ENCODE measurements at regions not wholly inside any gene's neighbourhood (a gene's known extent, or its start where the extent isn't known, plus 50 kb on each side); places are given as distances from the start of the nearest gene placed in this dataset.
"Not testable (repeated sequence)": the region's sequence is repeated elsewhere in the genome, so short reads cannot be mapped to it uniquely, and the experiment has no call there.

DNA sequence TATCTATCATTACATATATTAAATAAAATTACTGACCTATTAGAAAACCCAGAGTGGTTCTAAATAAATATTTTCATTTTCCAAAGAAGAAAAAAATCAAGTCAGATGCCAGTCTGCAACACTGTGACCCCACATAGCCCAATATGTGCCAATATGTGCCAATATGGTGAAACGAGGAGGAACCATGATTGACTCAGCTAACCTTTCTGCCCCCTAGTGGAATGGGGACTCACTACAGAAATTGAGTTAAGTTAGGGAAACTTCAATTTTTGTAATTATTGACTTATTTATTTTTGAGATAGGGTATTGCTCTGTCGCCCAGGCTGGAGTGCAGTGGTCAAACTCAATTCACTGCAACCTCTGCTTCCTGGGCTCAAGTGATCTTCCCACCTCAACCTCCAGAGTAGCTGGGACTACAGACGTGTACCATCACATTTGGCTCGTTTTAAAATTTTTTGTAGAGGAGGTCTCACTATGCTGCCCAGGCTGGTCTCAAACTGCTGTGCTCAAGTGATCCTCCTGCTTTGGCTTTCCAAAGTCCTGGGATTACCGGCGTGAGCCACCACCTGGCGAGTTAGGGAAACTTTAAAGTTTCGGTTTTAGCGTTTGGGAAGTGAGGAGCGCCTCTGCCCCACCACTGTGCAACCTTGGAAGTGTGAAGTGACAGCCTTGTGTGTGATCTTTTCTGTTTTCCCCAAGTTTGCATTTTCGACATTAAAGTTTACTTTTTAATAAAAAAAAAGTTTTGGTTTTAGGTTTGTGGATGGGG, 116.8 kb upstream of the SHISA3 start:
- no peak overlapping the region for H3K27ac ChIP-seq
- no peaks in the 10 kb centered on the region for H3K27me3 ChIP-seq (replicated peaks)
- in situ Hi-C loops (cut with HindIII; ENCODE audit: low pct_ligation_motif_present, low sequenced_read_pairs) = no loop called here
- DNase-seq = peak; percentile 31
- no peaks in the 10 kb centered on the region for H3K36me3 ChIP-seq (replicated peaks)
- no peak overlapping the region for H3K4me3 ChIP-seq (ENCODE audit: low read depth, low read length)
- TF ChIP-seq, protein P1, sequence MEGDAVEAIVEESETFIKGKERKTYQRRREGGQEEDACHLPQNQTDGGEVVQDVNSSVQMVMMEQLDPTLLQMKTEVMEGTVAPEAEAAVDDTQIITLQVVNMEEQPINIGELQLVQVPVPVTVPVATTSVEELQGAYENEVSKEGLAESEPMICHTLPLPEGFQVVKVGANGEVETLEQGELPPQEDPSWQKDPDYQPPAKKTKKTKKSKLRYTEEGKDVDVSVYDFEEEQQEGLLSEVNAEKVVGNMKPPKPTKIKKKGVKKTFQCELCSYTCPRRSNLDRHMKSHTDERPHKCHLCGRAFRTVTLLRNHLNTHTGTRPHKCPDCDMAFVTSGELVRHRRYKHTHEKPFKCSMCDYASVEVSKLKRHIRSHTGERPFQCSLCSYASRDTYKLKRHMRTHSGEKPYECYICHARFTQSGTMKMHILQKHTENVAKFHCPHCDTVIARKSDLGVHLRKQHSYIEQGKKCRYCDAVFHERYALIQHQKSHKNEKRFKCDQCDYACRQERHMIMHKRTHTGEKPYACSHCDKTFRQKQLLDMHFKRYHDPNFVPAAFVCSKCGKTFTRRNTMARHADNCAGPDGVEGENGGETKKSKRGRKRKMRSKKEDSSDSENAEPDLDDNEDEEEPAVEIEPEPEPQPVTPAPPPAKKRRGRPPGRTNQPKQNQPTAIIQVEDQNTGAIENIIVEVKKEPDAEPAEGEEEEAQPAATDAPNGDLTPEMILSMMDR (IDR thresholded peaks at IDR 0.05; ENCODE audit: low read depth, low read length, missing control alignments) = peak; percentile 73

DNA sequence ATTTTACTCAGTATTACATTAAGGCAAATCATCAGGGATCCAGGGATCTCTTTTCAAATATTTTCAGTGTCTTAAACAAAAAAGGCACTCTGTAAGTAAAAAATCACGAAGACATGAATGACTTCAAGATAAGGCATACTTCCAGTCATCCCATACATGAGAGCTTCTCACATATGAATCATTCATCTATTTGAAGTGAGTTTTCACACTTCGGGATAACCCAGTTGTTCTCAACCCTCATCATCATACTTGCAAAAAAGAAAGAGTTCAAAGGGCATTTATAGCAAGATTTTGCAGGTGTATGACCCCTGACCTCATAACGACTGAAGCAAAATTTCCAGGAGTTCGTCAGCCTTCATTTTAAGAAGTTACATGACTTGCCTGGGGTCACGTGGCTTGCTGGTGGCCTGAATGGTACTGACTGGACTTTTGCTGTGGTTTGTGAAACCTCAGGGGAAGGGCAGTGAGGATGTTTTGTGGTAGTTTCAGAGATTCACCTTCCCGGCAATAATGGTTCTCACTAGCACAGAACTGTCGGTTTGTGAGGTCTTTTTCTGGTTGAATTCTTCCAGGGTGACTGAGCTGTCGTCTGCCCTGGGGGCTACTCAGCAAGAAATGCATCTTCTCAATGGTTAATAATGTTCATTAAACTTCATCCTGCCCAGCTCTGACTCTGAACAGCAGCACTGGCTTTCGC, 115.8 kb upstream of the SHISA3 start:
- Histone ChIP-seq H3K36me3 (replicated peaks) (no peaks in the 10 kb centered on the region), H3K27me3 (replicated peaks) (no peaks in the 10 kb centered on the region), H3K27ac (no peak overlapping the region), H3K4me3 (ENCODE audit: low read depth, low read length) (no peak overlapping the region)
- in situ Hi-C loops (cut with HindIII; ENCODE audit: low pct_ligation_motif_present, low sequenced_read_pairs) = no loop called here
- no peak for DNase-seq
- TF ChIP-seq, protein P1 (IDR thresholded peaks at IDR 0.05; ENCODE audit: low read depth, low read length, missing control alignments) = no peak

DNA sequence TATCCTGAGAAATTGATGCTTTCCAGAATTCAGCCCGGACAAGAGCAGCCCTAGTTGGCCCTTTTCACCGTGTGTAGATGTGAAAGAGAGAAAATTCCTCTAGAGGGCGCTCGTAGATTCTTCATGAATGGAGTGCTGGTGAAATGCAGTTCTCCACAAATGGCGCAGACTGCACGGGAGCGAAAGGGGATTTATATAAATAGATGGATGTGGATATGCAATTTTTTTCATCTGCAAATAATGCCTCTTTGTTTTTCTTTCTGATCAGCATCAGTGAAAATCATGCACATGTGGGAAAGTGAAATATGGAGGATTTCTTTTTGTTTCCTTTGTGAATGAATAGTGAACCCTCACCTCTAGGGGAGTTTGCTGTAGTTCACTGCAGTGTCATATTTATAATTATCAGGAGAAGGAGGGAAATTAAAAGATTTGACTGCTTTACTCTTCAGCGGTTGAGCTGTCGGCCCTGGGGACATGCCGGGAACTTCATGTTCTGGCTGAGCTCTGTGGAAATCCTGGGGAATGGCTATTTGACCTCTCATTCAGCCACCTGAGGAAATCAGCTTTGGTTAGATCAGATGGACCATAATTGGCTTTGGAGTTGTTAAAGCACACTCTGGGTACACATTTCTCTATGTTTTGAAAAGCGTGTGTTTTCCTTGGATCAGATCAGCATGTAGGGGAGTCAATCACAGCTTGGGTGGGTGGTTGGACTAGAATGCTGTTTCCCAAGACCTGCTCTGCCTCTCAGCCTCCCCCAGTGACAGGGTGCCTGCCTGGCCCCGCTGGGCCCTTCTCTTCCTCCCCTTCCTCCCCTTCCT, 115.0 kb upstream of the SHISA3 start:
- no peak overlapping the region for H3K27ac ChIP-seq
- H3K4me3 ChIP-seq (ENCODE audit: low read depth, low read length) = no peak overlapping the region
- H3K27me3 ChIP-seq (replicated peaks) = no peaks in the 10 kb centered on the region
- DNase-seq = peak; percentile 75
- no peaks in the 10 kb centered on the region for H3K36me3 ChIP-seq (replicated peaks)
- in situ Hi-C loops (cut with HindIII; ENCODE audit: low pct_ligation_motif_present, low sequenced_read_pairs) = no loop called here
- TF ChIP-seq, protein P1 (IDR thresholded peaks at IDR 0.05; ENCODE audit: low read depth, low read length, missing control alignments) = peak; percentile 70

DNA sequence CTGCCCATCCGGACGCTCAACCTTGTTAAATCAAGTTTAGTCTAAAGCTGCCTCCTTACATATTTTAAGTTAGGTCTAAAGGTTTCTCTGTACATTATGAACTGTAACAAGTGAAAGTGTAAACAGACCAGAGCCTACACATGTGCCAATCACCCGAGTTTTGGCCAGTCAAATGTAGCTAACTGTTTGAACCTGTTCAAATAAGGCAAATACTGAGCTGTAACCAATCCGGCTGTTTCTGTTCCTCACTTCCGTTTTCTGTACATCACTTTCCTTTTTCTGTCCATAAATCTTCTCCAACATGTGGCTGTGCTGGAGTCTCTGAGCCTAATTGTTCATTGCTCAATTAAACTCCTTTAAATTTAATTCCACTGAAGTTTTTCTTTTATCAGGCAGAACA, 113.3 kb upstream of the SHISA3 start:
- DNase-seq = no peak
- in situ Hi-C loops (cut with HindIII; ENCODE audit: low pct_ligation_motif_present, low sequenced_read_pairs) = no loop called here
- Histone ChIP-seq H3K4me3 (ENCODE audit: low read depth, low read length) (no peak overlapping the region), H3K27me3 (replicated peaks) (no peaks in the 10 kb centered on the region), H3K27ac (no peak overlapping the region), H3K36me3 (replicated peaks) (no peaks in the 10 kb centered on the region)
- TF ChIP-seq, protein P1 (IDR thresholded peaks at IDR 0.05; ENCODE audit: low read depth, low read length, missing control alignments) = no peak

DNA sequence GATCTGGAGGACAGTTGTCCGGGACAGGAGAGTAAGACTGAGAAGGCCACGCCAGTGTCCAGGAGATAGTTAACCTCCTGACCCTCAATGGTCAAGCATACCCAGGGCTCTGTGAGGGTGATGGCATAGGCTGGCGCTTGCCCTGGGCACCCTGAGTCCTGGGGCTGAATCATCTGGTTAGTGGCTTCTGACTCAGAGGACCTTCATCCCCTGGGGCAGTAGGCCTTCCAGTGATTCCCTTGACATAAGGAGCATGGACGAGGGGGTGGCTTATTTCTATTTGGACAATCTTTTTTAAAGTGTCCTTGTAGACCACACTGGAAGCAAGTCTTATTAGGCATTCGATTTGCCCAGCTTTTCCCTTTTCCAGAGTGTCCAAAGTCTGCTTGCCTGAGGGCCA, 108.4 kb upstream of the SHISA3 start:
- H3K27ac ChIP-seq; DNase-seq; H3K36me3 ChIP-seq (replicated peaks); in situ Hi-C loops (cut with HindIII; ENCODE audit: low pct_ligation_motif_present, low sequenced_read_pairs); H3K4me3 ChIP-seq (ENCODE audit: low read depth, low read length); H3K27me3 ChIP-seq (replicated peaks): not testable (repeated sequence)

DNA sequence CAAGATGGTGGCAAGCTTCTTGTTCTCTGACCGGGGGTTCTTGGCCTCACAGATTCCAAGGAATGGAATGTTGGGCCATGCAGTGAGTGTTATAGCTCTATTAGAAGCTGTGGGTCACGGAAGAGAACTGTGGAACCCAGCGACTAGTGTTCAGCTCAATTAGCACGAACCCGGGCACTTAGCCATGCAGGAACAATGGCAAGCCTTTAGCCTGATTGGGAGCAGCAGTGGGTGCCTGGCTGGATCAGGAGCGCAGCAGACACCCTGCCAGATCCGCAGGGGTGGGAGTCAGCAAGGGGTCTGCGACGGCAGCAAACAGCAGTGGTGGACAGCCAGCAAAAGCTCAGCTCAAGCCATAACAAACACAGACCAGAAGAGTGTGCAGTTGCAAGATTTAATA, 105.1 kb upstream of the SHISA3 start:
- H3K36me3 ChIP-seq (replicated peaks); H3K27me3 ChIP-seq (replicated peaks); DNase-seq; H3K4me3 ChIP-seq (ENCODE audit: low read depth, low read length); in situ Hi-C loops (cut with HindIII; ENCODE audit: low pct_ligation_motif_present, low sequenced_read_pairs); H3K27ac ChIP-seq: not testable (repeated sequence)

Data from brain microvascular endothelial cell (primary cell).